ENCODE measurements at regions not wholly inside any gene's neighbourhood (a gene's known extent, or its start where the extent isn't known, plus 50 kb on each side); places are given as distances from the start of the nearest gene placed in this dataset.
A peak's percentile ranks its signal among the peaks of the same experiment; 100 is the strongest.

- Mint-ChIP-seq H3K4me1 (peaks cover 15% of the 10 kb centered on the region), H3K27ac (no peak overlapping the region), H3K9me3 (peaks cover 7% of the 10 kb centered on the region), H3K4me3 (no peak overlapping the region), H3K27me3 (ENCODE audit: insufficient read depth) (peaks cover 17% of the 10 kb centered on the region), H3K36me3 (ENCODE audit: low read depth) (no peaks in the 10 kb centered on the region)
- Histone ChIP-seq H3K27ac (ENCODE audit: low read depth, low read length) (no peak overlapping the region), H3K4me1 (ENCODE audit: control insufficient read depth, insufficient read depth, low read length) (no peaks in the 10 kb centered on the region), H3K9me3 (ENCODE audit: control insufficient read depth, low read length) (peaks cover 8% of the 10 kb centered on the region), H3K4me3 (ENCODE audit: low read length) (no peak overlapping the region), H3K27me3 (ENCODE audit: control insufficient read depth, insufficient read depth, low read length, poor library complexity, severe bottlenecking) (no peaks in the 10 kb centered on the region), H3K9ac (ENCODE audit: extremely low read depth, low read length, poor library complexity, severe bottlenecking) (no peak overlapping the region), H3K36me3 (ENCODE audit: control insufficient read depth, insufficient read depth, low read length) (no peaks in the 10 kb centered on the region)
- WGBS, 2 experiments (ENCODE audit: insufficient coverage in 1 of 2, insufficient read length in 1 of 2): 93% methylated on average over 10 of the region's 10 CpGs
- DNase-seq: no peak
- no peak for TF ChIP-seq CTCF (conservative IDR thresholded peaks at IDR 0.05)
Observed at GRCh38 chr1:30109853-30110252, 613.5 kb downstream of the MATN1 start.

GRCh38 chr1:30108186-30108585, 615.2 kb downstream of the MATN1 start:
- Histone ChIP-seq H3K27ac (ENCODE audit: low read depth, low read length) (no peak overlapping the region), H3K27me3 (ENCODE audit: control insufficient read depth, insufficient read depth, low read length, poor library complexity, severe bottlenecking) (no peaks in the 10 kb centered on the region), H3K9ac (ENCODE audit: extremely low read depth, low read length, poor library complexity, severe bottlenecking) (no peak overlapping the region), H3K4me3 (ENCODE audit: low read length) (no peak overlapping the region), H3K4me1 (ENCODE audit: control insufficient read depth, insufficient read depth, low read length) (no peaks in the 10 kb centered on the region), H3K9me3 (ENCODE audit: control insufficient read depth, low read length) (no peaks in the 10 kb centered on the region), H3K36me3 (ENCODE audit: control insufficient read depth, insufficient read depth, low read length) (no peaks in the 10 kb centered on the region)
- Mint-ChIP-seq H3K4me1 (peaks cover 10% of the 10 kb centered on the region), H3K27me3 (ENCODE audit: insufficient read depth) (peaks cover 20% of the 10 kb centered on the region), H3K9me3 (peaks cover under 1% of the 10 kb centered on the region), H3K4me3 (no peak overlapping the region), H3K27ac (no peak overlapping the region), H3K36me3 (ENCODE audit: low read depth) (no peaks in the 10 kb centered on the region)
- WGBS, 2 experiments (ENCODE audit: insufficient coverage in 1 of 2, insufficient read length in 1 of 2): 66 to 72% methylated on average over 4 of the region's 4 CpGs
- DNase-seq: no peak
- TF ChIP-seq CTCF (conservative IDR thresholded peaks at IDR 0.05): no peak

GRCh38 chr1:30106125-30106524, 617.3 kb downstream of the MATN1 start:
- Histone ChIP-seq H3K4me1 (ENCODE audit: control insufficient read depth, insufficient read depth, low read length) (no peaks in the 10 kb centered on the region), H3K9me3 (ENCODE audit: control insufficient read depth, low read length) (no peaks in the 10 kb centered on the region), H3K27me3 (ENCODE audit: control insufficient read depth, insufficient read depth, low read length, poor library complexity, severe bottlenecking) (no peaks in the 10 kb centered on the region), H3K9ac (ENCODE audit: extremely low read depth, low read length, poor library complexity, severe bottlenecking) (no peak overlapping the region), H3K27ac (ENCODE audit: low read depth, low read length) (no peak overlapping the region), H3K36me3 (ENCODE audit: control insufficient read depth, insufficient read depth, low read length) (no peaks in the 10 kb centered on the region), H3K4me3 (ENCODE audit: low read length) (no peak overlapping the region)
- H3K27ac Mint-ChIP-seq: no peak overlapping the region
- no peak overlapping the region for H3K4me3 Mint-ChIP-seq
- H3K9me3 Mint-ChIP-seq: no peaks in the 10 kb centered on the region
- 52 to 53% methylated on average over 2 to 8 of the region's 8 CpGs for WGBS, 2 experiments (ENCODE audit: insufficient coverage in 1 of 2, insufficient read length in 1 of 2)
- TF ChIP-seq CTCF (conservative IDR thresholded peaks at IDR 0.05): peak; percentile 88
- peaks cover 1% of the 10 kb centered on the region for H3K4me1 Mint-ChIP-seq
- peaks cover 20% of the 10 kb centered on the region for H3K27me3 Mint-ChIP-seq (ENCODE audit: insufficient read depth)
- H3K36me3 Mint-ChIP-seq (ENCODE audit: low read depth): no peaks in the 10 kb centered on the region
- peak; percentile 95 for DNase-seq

Measured in endodermal cell (in vitro differentiated cells).